IMR-90 (cell line): ENCODE measurements at regions not wholly inside any gene's neighbourhood (a gene's known extent, or its start where the extent isn't known, plus 50 kb on each side); places are given as distances from the start of the nearest gene placed in this dataset.

Experiments
- ATAC-seq: fragments of 200-7000 bp; cut with Tn5 transposase; 2 replicates; pipeline ENCODE4 v1.9.1; 2020; ENCODE audit warnings: low read depth, mild to moderate bottlenecking, moderate library complexity
- BruUV-seq: library from RNA; stranded (reverse); fragments of 400-500 nt; replicated peaks from 2 replicates; lab custom pipeline; 2021; lab: Mats Ljungman, UMichigan
- CTCF ChIA-PET: fragments of 300-600 bp; formaldehyde crosslinking; extraction: SDS; loops from one replicate; lab custom pipeline; 2021; ENCODE audit warnings: antibody characterized with exemption; lab: Yijun Ruan, JAX
- POLR2A ChIA-PET: fragments of 300-600 bp; sonication (Branson Sonifier 250); formaldehyde crosslinking; loops from one replicate; lab custom pipeline; 2022; ENCODE audit warnings: antibody characterized with exemption; ENCODE audit not compliant: unreplicated experiment; lab: Charles Lee
- DNase-seq: peaks from one replicate; pipeline ENCODE4 v3.0.0; 2013
- H2AFZ ChIP-seq: replicated peaks from 2 replicates; pipeline ENCODE3; 2013; ENCODE audit warnings: low read length, mild to moderate bottlenecking; ENCODE audit not compliant: poor library complexity
- H2AK5ac ChIP-seq: 2 replicates; pipeline ENCODE4 v1.6.1; 2013; ENCODE audit warnings: low read depth, low read length, inconsistent platforms
- H2AK9ac ChIP-seq: replicated peaks from 2 replicates; pipeline ENCODE3; 2013; ENCODE audit warnings: mild to moderate bottlenecking, low read depth, low read length, moderate library complexity; ENCODE audit not compliant: poor library complexity
- H2BK120ac ChIP-seq: 2 replicates; pipeline ENCODE4 v1.6.1; 2013; ENCODE audit warnings: low read depth, low read length, inconsistent platforms
- H2BK15ac ChIP-seq: 3 replicates; pipeline ENCODE4 v1.6.1; 2013; ENCODE audit warnings: low read depth, low read length, inconsistent platforms
- H2BK20ac ChIP-seq: 2 replicates; pipeline ENCODE4 v1.6.1; 2013; ENCODE audit warnings: low read depth, mild to moderate bottlenecking, inconsistent platforms, low read length, moderate library complexity
- H2BK5ac ChIP-seq: 2 replicates; pipeline ENCODE4 v1.6.1; 2013; ENCODE audit warnings: mild to moderate bottlenecking, low read depth, low read length, inconsistent platforms; ENCODE audit not compliant: poor library complexity, severe bottlenecking
- H3K14ac ChIP-seq: replicated peaks from 2 replicates; pipeline ENCODE4 v1.6.1; 2013; ENCODE audit warnings: low read depth, low read length, inconsistent platforms
- H3K18ac ChIP-seq: 2 replicates; pipeline ENCODE4 v1.6.1; 2013; ENCODE audit warnings: low read depth, low read length, control low read depth
- H3K23ac ChIP-seq: 2 replicates; pipeline ENCODE4 v1.6.1; 2013; ENCODE audit warnings: low read depth, low read length, inconsistent platforms
- H3K27ac ChIP-seq: 2 replicates; pipeline ENCODE4 v1.5.1; 2013; ENCODE audit warnings: mild to moderate bottlenecking, control low read depth, low read length; ENCODE audit not compliant: insufficient read depth
- H3K27me3 ChIP-seq: 2 replicates; pipeline ENCODE4 v1.6.1; 2013; ENCODE audit warnings: low read length; ENCODE audit not compliant: control insufficient read depth, insufficient read depth
- H3K36me3 ChIP-seq: 2 replicates; pipeline ENCODE4 v1.6.1; 2013; ENCODE audit warnings: low read length, mixed read lengths; ENCODE audit not compliant: control insufficient read depth, insufficient read depth
- H3K4ac ChIP-seq: 2 replicates; pipeline ENCODE4 v1.6.1; 2013; ENCODE audit warnings: low read depth, low read length, inconsistent platforms
- H3K4me1 ChIP-seq: 2 replicates; pipeline ENCODE4 v1.6.1; 2013; ENCODE audit warnings: low read length, mixed read lengths; ENCODE audit not compliant: control insufficient read depth, insufficient read depth
- H3K4me2 ChIP-seq: 2 replicates; pipeline ENCODE4 v1.6.1; 2013; ENCODE audit warnings: low read depth, mild to moderate bottlenecking, control low read depth, low read length, moderate library complexity
- H3K4me3 ChIP-seq: 2 replicates; pipeline ENCODE4 v1.5.1; 2013; ENCODE audit warnings: low read depth, mild to moderate bottlenecking, control low read depth, low read length, moderate library complexity; ENCODE audit not compliant: insufficient read depth
- H3K56ac ChIP-seq: 2 replicates; pipeline ENCODE4 v1.6.1; 2013; ENCODE audit warnings: low read length, inconsistent platforms; ENCODE audit not compliant: insufficient read depth; ENCODE audit errors: extremely low read depth
- H3K79me1 ChIP-seq, 2 experiments: 2 replicates each; pipeline ENCODE4 v1.6.1; 2013; ENCODE audit warnings: low read length in 2 of 2, inconsistent platforms in 1 of 2, low read depth in 1 of 2
- H3K9ac ChIP-seq: 2 replicates; pipeline ENCODE4 v1.6.1; 2013; ENCODE audit warnings: low read depth, low read length, control low read depth
- H3K9me1 ChIP-seq: 2 replicates; pipeline ENCODE4 v1.6.1; 2013; ENCODE audit warnings: low read length, inconsistent platforms; ENCODE audit not compliant: insufficient read depth
- H3K9me3 ChIP-seq: 2 replicates; pipeline ENCODE4 v1.6.1; 2013; ENCODE audit warnings: low read length; ENCODE audit not compliant: control insufficient read depth, insufficient read depth
- H4K20me1 ChIP-seq: 2 replicates; pipeline ENCODE4 v1.6.1; 2013; ENCODE audit warnings: low read length, inconsistent platforms; ENCODE audit not compliant: insufficient read depth
- H4K5ac ChIP-seq: 2 replicates; pipeline ENCODE4 v1.6.1; 2013; ENCODE audit warnings: mild to moderate bottlenecking, low read depth, low read length, control low read depth
- H4K8ac ChIP-seq, 2 experiments: 2 replicates each; pipeline ENCODE4 v1.6.1; 2013; ENCODE audit warnings: low read depth in 2 of 2, low read length in 2 of 2, control low read depth in 1 of 2, inconsistent platforms in 1 of 2
- H4K91ac ChIP-seq: 2 replicates; pipeline ENCODE4 v1.6.1; 2013; ENCODE audit warnings: low read depth, low read length, inconsistent platforms; ENCODE audit not compliant: insufficient read depth
- CEBPB ChIP-seq: IDR thresholded peaks from 2 replicates; pipeline ENCODE4 v1.6.1; 2012; ENCODE audit warnings: low read depth, low read length, improper control_type of control experiment
- MAFK ChIP-seq: IDR thresholded peaks from 2 replicates; pipeline ENCODE4 v1.6.1; 2012; ENCODE audit warnings: low read depth, low read length, improper control_type of control experiment
- RCOR1 ChIP-seq: IDR thresholded peaks from 2 replicates; pipeline ENCODE4 v1.6.1; 2012; ENCODE audit warnings: mild to moderate bottlenecking, low read length, improper control_type of control experiment; ENCODE audit not compliant: insufficient replicate concordance
- WGBS, 2 experiments: methylation state at CpG; one replicate each; pipeline versions ENCODE4 v1.1.5 to v1.1.7; 2013; ENCODE audit warnings: missing lambda C conversion rate in 2 of 2; ENCODE audit not compliant: insufficient read length in 1 of 2; ENCODE audit errors: extremely low coverage in 2 of 2; 5-methylcytosine and 5-hydroxymethylcytosine counted together
- dilution Hi-C: fragments of 300-500 bp; cut with HindIII; formaldehyde crosslinking; loops from one replicate; pipeline ENCODE4 v1.14.3; 2018; ENCODE audit warnings: low sequenced_read_pairs; ENCODE audit not compliant: unreplicated experiment
- in situ Hi-C: fragments of 300-500 bp; cut with MboI; formaldehyde crosslinking; loops from 3 replicates; pipeline ENCODE4 v1.14.3; 2019; ENCODE audit warnings: low sequenced_read_pairs, inconsistent platforms, mixed read lengths
- intact Hi-C: fragments of 100-400 bp; cut with micrococcal nuclease; formaldehyde crosslinking; loops from 2 replicates; pipeline ENCODE4 v1.10.0; 2022

DNA sequence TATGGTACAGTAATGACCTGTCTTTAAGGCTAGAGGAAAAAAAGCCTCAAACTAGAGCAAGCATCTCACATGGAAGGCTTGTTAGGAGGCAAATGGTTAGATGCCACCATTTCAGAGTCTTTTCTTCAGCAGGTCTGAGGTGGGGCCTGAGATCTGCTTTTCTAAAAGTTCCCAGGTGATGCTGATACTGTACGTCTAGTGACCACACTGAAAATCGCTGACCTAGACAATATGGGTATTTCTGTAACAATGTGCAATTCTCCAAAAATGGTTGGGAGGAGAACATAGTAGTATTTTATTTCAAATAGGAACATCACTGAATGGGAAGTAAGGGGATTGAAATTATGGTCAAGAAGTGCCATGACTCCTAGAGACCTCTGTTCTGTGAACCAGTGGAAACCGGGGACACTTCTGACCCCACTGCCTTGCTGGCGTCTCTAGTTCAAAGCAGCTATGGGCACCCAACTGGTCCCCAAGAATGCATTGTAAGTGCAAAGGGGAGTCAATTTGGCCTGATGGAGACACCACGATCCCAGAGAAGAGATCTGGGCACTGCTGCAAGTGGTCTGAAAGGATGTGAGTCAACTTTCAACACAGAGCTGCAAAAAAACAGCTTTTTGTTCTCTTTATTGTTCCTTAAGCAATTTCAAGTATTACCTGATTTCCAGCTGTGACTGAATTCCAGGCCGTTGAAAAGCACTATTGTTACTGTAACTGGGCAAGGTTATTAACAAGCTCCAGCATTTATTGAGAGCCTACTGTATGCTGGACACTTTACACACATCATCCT, 54.4 kb upstream of the PLEKHG7 start:
- Histone ChIP-seq H3K4ac (no peak overlapping the region), H4K91ac (no peak overlapping the region), H3K23ac (no peak overlapping the region), H2BK15ac (no peak overlapping the region), H3K79me1 (no peaks in the 10 kb centered on the region), H3K14ac (no peak overlapping the region), H3K18ac (no peak overlapping the region), H3K36me3 (no peaks in the 10 kb centered on the region), H2BK20ac (no peak overlapping the region), H3K27me3 (no peaks in the 10 kb centered on the region), H3K27ac (no peak overlapping the region), H2AFZ (no peak overlapping the region), H3K56ac (no peak overlapping the region), H2AK9ac (no peak overlapping the region), H3K4me1 (no peaks in the 10 kb centered on the region), H3K4me2 (no peak overlapping the region), H2AK5ac (no peak overlapping the region), H4K8ac (no peak overlapping the region), H2BK120ac (no peak overlapping the region), H4K5ac (no peak overlapping the region), H4K20me1 (no peaks in the 10 kb centered on the region), H3K9ac (no peak overlapping the region), H3K4me3 (no peak overlapping the region), H2BK5ac (no peak overlapping the region), H3K9me3 (no peaks in the 10 kb centered on the region), H3K9me1 (no peaks in the 10 kb centered on the region; the same call in 1 of the 2 replicates)
- in situ Hi-C loops = loop anchor here (10.0 to 25.0 kb wide), 2 partner anchors 1264 to 1686 kb away; partner anchors contain the start of gene CCER1
- CTCF ChIA-PET = interaction anchor here (0.7 to 1.4 kb wide), 4 partner anchors 67 to 1267 kb away, joined by 3 to 5 read pairs (median 4); partner anchors contain the start of gene BTG1
- ATAC-seq = no peak
- POLR2A ChIA-PET = no interaction called here
- intact Hi-C loops = no loop called here
- no TSS peak for BruUV-seq
- dilution Hi-C loops = no loop called here
- 53% methylated on average over 2 of the region's 6 CpGs; no CpG with 5 or more reads in 1 of the 2 experiments for WGBS, 2 experiments
- DNase-seq = peak; percentile 14
- TF ChIP-seq RCOR1 (no peak), MAFK (peak; percentile 98), CEBPB (no peak)
